Left kidney (tissue), 1 donor: ENCODE measurements at regions not wholly inside any gene's neighbourhood (a gene's known extent, or its start where the extent isn't known, plus 50 kb on each side); places are given as distances from the start of the nearest gene placed in this dataset.
A peak's percentile ranks its signal among the peaks of the same experiment; 100 is the strongest.
"Not testable (repeated sequence)": the region's sequence is repeated elsewhere in the genome, so short reads cannot be mapped to it uniquely, and the experiment has no call there.

Experiments used
- DNase-seq: peaks from one replicate; pipeline ENCODE4 v3.0.0-alpha.2; 2013

- not testable (repeated sequence) for DNase-seq
Measured at GRCh38 chr2:95727420-95727819, 135.6 kb downstream of the TRIM43 start.

DNA sequence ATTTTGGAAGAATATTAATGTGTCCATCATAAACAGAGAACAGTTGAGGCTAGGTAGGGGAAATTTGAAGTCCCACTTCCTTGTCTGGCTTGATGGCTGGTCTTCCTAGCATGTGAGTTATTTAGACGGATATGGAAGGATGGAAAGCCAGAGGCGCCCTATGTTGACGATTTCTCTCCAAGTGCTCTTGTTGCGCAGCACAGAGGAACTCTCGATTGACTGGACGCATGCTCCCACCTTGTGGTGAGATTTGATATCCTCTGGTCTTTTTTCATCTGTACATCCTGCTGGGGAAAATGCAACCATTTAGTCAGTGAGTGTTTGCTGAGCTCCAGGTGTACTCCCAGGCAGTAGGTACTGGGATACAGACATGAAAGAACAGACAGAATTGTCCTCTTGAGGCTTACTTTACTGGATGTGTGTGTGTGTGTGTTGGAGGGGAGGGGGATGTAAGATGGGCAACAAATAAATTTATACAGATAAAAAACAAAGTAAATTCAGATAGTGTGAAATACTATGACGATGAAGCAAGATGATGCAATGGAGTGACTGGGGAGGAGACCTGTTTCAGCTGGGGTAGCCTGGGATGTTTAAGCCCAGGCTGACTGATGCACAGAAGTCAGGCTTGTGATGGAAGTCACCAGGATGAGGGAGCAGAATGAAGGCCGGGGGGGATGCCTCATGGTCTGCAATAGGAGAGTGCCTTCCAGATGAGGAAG is 137.2 kb downstream of the TRIM43 start:
- DNase-seq, result peak; percentile 77

DNA sequence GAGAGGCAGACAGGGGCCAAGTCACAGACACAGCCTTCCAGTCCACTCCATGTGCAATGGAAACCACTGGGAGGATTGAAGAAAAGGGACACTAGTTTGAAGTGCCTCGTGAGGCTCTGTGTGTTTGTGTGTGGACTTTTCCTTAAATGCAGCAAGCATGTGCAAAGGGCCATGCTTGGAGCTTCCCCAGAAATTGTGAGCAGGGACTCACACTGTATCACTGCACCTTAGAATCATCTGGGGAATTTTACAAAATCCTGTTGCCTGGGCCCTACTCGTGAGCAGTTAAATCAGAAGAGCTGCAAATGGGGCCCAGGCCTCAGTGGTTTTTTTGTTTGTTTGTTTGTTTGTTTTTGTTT is 137.8 kb downstream of the TRIM43 start:
- DNase-seq, result no peak

DNA sequence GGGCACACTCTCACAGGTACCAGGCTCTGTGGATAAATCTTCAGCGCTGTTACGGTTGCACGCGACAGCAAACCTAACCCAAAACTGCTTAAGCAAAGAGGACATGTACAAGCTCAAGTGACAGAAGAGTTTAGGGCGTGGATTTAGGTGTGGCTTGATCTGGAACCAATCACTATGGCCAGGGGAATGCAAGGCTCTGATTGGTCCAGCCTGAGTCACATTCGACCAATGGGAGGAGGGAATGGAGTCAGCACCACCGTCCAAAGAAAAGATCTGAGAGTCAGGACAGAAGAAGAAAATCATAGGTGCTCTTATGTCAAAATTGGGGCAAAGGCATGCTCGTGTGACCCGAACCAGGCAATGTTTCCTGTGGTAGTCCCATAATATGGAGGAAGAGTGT is 139.0 kb downstream of the TRIM43 start:
- DNase-seq, result no peak

- DNase-seq, result no peak
Measured at GRCh38 chr2:95734976-95735890, 143.4 kb downstream of the TRIM43 start.

DNA sequence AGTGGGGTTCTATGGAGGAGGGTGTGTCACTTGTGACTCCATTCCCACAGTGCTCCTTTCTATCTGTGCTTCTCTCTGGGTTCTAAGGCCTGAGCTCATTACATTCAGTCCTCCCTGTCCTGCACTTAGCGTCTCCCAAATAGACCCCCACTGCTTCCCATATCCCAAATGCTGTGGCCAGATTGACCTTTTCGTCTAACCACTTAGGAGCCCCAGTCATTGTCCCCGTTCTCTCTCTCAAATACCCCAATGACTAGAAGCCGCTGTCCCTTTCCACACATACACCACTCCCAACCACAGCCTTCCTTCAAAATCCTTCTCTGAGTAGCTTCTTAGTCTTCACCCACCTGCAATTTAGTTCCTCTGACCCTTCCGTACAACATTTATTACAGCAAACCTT is 146.5 kb downstream of the TRIM43 start:
- no peak for DNase-seq

DNA sequence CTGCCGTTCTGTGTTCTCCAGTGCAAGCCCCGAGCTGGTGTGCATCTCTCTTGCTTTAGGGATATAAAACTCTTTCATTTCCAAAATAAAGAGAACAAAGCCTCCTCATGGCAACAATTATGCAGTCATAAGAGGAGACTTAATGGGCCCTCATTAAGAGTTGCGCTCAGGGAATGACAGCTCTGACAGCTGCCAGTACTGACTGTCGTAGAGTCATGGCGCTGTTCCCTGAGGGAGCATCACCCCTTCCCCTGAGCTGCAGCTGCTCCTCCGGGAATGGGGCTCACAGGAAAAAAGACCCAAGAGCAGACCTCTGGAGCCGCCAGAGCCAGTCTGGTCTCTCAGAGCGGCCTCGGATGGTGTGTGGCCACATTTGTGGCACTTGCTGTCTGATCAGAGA is 160.3 kb downstream of the TRIM43 start:
- not testable (repeated sequence) for DNase-seq

DNA sequence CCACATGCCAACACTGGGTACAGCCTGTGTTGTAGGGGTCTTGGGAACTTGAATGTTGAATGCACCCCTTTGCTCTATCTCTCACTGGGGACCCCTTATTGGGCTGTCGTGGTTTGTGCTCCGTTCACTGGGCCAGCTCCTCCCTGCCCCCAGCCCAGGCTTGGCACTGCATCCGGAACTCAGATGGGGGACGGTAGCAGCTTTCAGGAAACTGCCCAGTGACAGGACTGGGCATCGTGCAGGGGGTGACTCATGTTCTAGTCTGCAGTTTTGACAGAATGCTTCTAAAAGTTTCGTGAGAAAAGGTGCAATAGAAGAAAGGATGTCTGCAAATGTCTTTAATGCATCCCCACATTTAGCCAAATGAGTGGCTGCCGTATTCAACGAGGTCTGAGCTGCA is 162.0 kb downstream of the TRIM43 start:
- DNase-seq, result not testable (repeated sequence)

GRCh38 chr2:95754213-95754612 is 162.4 kb downstream of the TRIM43 start:
- not testable (repeated sequence) for DNase-seq

- not testable (repeated sequence) for DNase-seq
Measured at GRCh38 chr2:95754819-95755563, 163.2 kb downstream of the TRIM43 start.

DNA sequence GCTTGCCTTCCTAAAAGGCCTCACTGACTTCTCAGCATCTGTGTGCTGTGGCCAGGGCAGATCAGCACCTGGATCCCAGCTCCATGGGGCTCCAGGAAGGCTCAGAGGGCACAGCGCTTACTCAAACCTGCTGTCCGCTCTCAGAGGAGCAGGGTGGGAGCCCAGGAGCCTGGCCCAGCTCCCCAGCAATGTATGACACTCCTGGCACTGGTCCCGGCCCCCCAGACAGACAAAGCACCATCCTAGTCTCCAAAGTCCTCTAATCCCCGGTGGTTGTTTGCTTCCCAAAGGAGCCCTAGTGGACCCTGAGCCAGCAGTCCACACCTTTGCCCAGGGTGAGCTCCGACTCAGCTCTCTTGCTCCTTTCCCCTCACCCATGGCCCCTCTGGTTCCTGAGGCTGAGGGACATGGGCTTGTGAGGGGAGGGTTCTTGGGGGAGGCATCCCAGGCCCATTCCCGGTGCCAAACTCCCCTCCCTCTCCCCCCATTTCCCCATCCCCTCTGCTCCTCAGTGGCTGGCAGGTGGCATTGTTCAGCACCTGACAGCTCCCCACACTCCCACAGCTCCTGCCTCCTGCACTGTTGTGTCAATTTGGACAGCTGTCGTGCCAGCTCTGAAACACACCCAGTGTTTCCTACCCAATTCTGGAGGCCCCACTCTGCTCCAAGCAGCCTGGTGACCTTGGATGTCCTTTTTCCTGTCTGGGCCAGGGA is 164.3 kb downstream of the TRIM43 start:
- DNase-seq, result not testable (repeated sequence)

- no peak for DNase-seq
Measured at GRCh38 chr2:95757988-95758387, 166.2 kb downstream of the TRIM43 start.

GRCh38 chr2:95759481-95760246 is 167.9 kb downstream of the TRIM43 start:
- DNase-seq, result no peak

- DNase-seq, result no peak
Measured at GRCh38 chr2:95760806-95761525, 169.2 kb downstream of the TRIM43 start.

GRCh38 chr2:95761556-95761955 is 169.8 kb downstream of the TRIM43 start:
- no peak for DNase-seq

- DNase-seq, result not testable (repeated sequence)
Measured at GRCh38 chr2:95762023-95763021, 170.5 kb downstream of the TRIM43 start.

- not testable (repeated sequence) for DNase-seq
Measured at GRCh38 chr2:95763074-95763473, 171.3 kb downstream of the TRIM43 start.

DNA sequence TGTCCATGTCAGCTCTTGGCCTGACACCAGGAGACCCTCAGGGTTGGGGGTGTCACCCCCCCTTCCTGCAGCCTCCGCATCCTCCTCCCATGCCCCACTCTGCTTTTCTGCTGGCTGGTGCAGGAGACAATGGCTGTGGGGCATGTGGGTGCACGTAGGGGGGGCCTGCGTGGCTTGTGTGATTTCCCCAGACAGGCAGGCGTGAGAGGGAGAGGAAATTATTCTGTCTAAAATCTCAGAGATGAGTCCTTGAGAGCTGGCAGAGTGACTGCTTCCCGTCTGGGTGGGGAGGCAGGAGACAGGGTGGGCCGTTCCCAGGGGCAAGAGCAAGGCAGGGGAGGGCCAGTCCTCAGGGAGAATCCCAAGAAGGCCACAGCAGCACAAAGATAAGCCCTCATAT is 173.2 kb downstream of the TRIM43 start:
- DNase-seq, result not testable (repeated sequence)
